HG03442 (cell line): ENCODE measurements at regions not wholly inside any gene's neighbourhood (a gene's known extent, or its start where the extent isn't known, plus 50 kb on each side); places are given as distances from the start of the nearest gene placed in this dataset.
"Not testable (repeated sequence)": the region's sequence is repeated elsewhere in the genome, so short reads cannot be mapped to it uniquely, and the experiment has no call there.

Experiments
- ATAC-seq: cut with Tn5 transposase; IDR thresholded peaks from one replicate; pipeline ENCODE4 v1.9.1; 2021; ENCODE audit warnings: mild to moderate bottlenecking, moderate library complexity; ENCODE audit not compliant: unreplicated experiment

DNA sequence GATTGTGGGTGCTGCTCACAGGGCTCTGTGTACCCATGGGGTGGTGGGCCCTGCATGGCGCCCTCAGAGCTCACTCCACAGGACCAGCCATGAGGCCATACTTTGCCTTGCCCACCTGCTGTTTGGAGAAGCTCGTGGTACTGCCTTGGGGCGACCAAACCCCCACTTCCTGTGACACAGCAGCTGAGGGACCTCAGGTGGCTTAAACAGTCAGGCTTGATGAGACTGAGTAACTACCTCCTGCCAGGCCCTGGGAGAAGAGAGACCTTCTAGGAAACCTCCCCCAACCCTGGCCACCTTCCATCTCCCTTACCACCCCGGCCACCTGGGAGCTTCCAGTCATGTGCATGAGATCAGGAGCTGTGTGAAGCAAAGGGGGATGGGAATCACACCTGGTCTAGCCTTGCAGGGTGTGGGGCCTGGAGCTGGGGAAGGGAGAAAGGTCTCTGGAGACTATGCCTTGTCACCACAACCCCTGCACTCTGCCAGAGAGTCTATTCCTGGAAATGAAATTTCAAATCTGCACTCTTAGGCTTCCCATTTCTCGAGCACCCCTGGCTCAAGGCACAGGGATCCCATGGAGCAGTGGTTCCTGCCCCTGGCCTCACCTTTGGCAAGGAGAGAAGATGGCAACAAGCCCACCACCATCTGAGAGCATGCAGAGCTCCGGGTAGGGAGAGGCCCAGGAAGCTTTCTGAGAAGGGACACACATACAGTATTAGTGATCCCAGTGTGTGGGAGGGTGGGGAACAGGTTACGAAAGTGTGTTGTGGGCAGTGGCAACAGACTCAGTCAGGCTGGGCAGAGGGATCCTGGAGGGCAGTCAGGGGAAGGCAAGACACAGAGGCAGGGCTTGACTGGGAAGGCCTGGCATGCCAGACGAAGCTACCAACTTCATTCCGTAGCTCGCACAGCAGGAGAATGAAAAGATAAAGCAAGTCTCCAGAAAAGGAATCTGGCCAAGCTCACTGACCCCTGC, 125.0 kb downstream of the URI1 start:
- ATAC-seq = no peak

DNA sequence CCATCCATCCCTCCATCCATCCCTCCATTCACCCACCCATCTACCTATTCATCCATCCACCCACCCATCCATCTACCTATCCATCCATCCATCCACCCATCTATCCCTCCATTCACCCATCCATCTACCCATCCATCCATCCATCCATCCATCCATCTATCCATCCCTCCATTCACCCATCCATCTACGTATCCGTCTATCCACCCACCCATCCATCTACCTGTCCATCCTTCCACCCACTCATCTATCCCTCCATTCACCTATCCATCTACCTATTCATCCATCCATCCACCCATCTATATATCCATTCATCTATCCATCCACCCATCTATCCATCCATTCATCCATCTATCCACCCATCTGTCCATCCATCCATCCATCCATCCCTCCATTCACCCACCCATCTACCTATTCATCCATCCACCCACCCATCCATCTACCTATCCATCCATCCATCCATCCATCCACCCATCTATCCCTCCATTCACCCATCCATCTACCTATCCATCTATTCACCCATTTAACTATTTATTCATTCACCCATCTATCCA, 126.0 kb downstream of the URI1 start:
- ATAC-seq = not testable (repeated sequence)

GRCh38 chr19:30068528-30069395, 126.7 kb downstream of the URI1 start:
- no peak for ATAC-seq

GRCh38 chr19:30069535-30070197, 127.6 kb downstream of the URI1 start:
- no peak for ATAC-seq

DNA sequence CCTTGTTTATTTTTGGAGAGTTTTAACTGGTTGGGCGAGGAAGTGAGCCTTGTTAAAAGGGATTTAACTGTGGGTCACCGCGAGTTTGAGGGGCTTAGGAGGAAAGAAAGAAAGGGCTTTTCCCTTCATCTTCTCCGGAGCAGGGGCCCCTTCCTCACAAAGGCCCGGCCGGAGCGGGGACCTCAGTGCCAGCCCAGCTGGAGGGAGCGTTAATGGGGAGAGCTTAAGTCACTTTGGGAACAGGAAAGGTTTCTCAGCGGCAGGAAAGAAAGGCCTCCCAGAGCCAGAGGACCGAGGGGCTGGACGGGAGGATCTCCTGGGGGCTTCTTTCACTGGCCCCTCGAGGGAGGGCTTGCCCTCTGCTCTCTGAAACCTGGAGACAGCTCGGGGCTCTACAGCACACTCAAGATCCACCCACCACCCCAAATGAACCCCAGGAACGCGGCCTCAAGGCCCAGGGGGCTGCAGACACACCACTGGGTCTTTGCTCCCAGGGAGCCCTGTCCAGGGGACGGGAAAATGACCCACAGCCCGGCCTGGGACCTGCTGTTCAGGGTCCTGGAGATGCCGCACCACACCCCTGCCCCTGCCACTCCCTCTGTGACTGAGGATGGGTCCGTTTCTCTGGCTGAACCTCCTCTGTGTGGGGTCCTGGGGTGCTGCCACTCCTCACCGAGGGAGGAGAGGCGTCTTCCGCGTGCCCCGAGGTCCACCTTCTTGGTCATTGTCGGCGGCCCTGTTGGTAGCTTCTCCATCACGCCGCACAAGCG, 128.3 kb downstream of the URI1 start:
- ATAC-seq = no peak

- ATAC-seq = no peak
These were observed 129.1 kb downstream of the URI1 start for GRCh38 chr19:30070968-30071632.

- ATAC-seq = no peak
These were observed 129.8 kb downstream of the URI1 start for GRCh38 chr19:30071871-30072270.

GRCh38 chr19:30073152-30074000, 131.3 kb downstream of the URI1 start:
- no peak for ATAC-seq

DNA sequence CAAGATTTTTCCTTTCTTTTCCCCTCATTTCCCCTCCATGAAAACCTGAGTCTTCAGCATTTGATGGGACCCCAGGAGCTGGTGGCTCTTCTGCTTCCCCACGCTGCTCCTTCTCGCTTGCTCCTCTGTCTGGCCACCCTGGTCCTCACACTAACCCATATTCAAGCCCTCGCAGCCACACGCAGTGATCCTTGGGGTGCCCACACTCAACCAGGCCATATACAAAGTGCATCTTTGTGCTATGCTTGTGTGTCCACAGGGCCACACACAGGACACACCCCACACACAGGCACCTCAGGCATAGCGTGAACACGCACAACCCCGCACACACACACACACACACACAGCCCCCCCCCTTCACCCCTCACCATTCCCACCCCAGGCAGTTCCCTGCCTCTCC, 132.1 kb downstream of the URI1 start:
- no peak for ATAC-seq

DNA sequence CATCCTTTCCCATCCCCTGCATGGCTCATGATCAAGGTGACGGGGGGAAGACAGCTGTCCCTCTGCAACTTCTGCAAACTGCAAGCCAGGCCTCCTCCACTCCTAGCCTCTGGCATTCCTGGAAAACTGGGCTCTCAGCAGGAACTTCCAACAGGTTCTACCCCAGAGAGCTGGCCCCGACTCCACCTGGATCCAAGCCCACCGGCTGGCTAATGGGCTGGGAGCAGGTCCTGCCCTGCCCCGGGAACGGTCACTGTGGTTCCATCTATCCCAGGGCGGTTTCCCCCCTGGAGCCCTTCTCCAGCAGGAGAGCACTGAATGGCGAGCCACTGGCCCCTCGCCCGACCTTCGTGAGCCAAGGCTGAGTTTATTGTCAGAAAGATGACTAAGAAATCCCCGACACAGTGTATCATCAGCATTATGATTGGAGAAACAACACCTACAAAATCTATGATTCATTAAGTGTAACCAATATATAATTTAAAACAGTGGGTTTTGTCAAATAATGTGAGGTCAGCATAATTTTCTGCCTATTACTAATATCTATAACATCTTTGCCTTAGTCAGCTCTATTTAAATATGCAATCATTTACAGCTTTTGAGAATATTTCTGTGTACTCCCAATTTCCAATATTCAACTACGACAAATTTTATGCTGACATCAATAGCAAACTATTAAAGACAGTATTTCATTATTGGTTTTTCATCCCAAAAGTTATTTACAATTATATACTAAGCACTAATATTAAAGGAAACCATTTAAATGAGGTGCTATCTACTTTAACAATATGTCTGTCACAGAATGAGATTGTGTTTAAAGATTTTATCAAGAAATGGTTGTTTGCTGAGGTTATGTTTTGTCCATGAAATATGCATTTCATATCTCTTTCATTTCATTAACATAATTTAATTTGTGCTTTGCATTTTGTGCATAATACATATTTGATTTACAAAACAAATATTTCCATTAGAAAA, 133.0 kb downstream of the URI1 start:
- ATAC-seq = no peak

DNA sequence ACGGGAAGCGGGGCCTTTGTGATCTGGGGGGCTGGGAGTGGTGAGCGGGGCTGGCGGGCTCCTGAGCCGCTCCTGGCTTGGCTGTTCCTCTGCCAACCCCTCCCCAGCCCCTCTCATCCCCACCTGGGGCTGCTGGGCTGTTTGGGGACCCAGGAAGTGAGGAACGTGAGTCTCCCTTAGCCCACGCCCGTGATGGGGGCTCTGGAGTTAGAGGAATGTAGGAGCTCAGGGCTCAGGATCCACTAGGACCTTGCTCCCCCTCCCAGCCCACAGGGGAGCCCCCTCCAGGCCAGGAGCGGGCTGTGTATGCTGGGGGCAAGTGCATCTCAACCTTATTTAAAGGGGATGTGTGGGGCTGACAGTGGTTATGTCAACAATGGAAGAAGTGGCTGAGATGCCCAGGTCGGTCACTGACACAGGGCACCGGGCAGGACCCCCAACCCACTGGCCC, 134.1 kb downstream of the URI1 start:
- no peak for ATAC-seq

GRCh38 chr19:30076751-30077670, 135.0 kb downstream of the URI1 start:
- no peak for ATAC-seq

- no peak for ATAC-seq
These were observed 135.9 kb downstream of the URI1 start for GRCh38 chr19:30077851-30078355.

- ATAC-seq = no peak
These were observed 136.4 kb downstream of the URI1 start for GRCh38 chr19:30078381-30078910.

- no peak for ATAC-seq
These were observed 137.2 kb downstream of the URI1 start for GRCh38 chr19:30079200-30079599.

GRCh38 chr19:30082168-30082567, 140.1 kb downstream of the URI1 start:
- no peak for ATAC-seq
